Neuronal stem cell (in vitro differentiated cells): ENCODE measurements at regions not wholly inside any gene's neighbourhood (a gene's known extent, or its start where the extent isn't known, plus 50 kb on each side); places are given as distances from the start of the nearest gene placed in this dataset.

ENCODE experiments used
- DNase-seq: peaks from one replicate; pipeline ENCODE4 v3.0.0-alpha.2; 2013; ENCODE audit warnings: low spot score
- H2AFZ ChIP-seq: one replicate; pipeline ENCODE4 v1.6.1; 2013; ENCODE audit warnings: mild to moderate bottlenecking, low read length, inconsistent platforms
- H2AK5ac ChIP-seq: 2 replicates; pipeline ENCODE4 v1.6.1; 2013; ENCODE audit warnings: low read depth, mild to moderate bottlenecking, inconsistent platforms, low read length, moderate library complexity, mixed read lengths
- H2BK120ac ChIP-seq: 2 replicates; pipeline ENCODE4 v1.6.1; 2013; ENCODE audit warnings: low read depth, mild to moderate bottlenecking, inconsistent platforms, low read length, moderate library complexity, mixed read lengths
- H2BK12ac ChIP-seq: one replicate; pipeline ENCODE4 v1.6.1; 2013; ENCODE audit warnings: low read length, inconsistent platforms
- H2BK15ac ChIP-seq: 2 replicates; pipeline ENCODE4 v1.6.1; 2013; ENCODE audit warnings: mild to moderate bottlenecking, low read length, inconsistent platforms, mixed read lengths
- H2BK5ac ChIP-seq: one replicate; pipeline ENCODE4 v1.6.1; 2013; ENCODE audit warnings: inconsistent platforms, mild to moderate bottlenecking, low read length, moderate library complexity
- H3K14ac ChIP-seq: one replicate; pipeline ENCODE4 v1.6.1; 2013; ENCODE audit warnings: low read length, inconsistent platforms
- H3K18ac ChIP-seq: 2 replicates; pipeline ENCODE4 v1.6.1; 2013; ENCODE audit warnings: low read length, inconsistent platforms
- H3K23ac ChIP-seq: 2 replicates; pipeline ENCODE4 v1.6.1; 2013; ENCODE audit warnings: low read depth, mild to moderate bottlenecking, mixed read lengths, low read length, inconsistent platforms; ENCODE audit not compliant: poor library complexity
- H3K27ac ChIP-seq: replicated peaks from 3 replicates; pipeline ENCODE4 v1.5.1; 2013; ENCODE audit warnings: low read length, inconsistent platforms
- H3K27me3 ChIP-seq, 3 experiments: 2 replicates each; pipeline ENCODE4 v1.6.1; 2013; ENCODE audit warnings: low read length in 3 of 3, mild to moderate bottlenecking in 2 of 3, inconsistent platforms in 1 of 3, low read depth in 1 of 3, mixed read lengths in 1 of 3, moderate library complexity in 1 of 3; ENCODE audit not compliant: control insufficient read depth in 3 of 3, insufficient read depth in 3 of 3
- H3K36me3 ChIP-seq, 2 donors: replicated peaks in 1 of 2; 2 replicates each; pipeline ENCODE4 v1.6.1; 2013; ENCODE audit warnings: low read length in 2 of 2; ENCODE audit not compliant: control insufficient read depth in 2 of 2, insufficient read depth in 2 of 2
- H3K4ac ChIP-seq: 2 replicates; pipeline ENCODE4 v1.6.1; 2013; ENCODE audit warnings: inconsistent platforms, mild to moderate bottlenecking, low read length, moderate library complexity
- H3K4me1 ChIP-seq, 2 donors: 1 replicate in 1 of 2; 2 replicates in 1 of 2; pipeline ENCODE4 v1.6.1; 2013; ENCODE audit warnings: low read length in 2 of 2, low read depth in 1 of 2; ENCODE audit not compliant: control insufficient read depth in 2 of 2, insufficient read depth in 1 of 2
- H3K4me2 ChIP-seq: one replicate; pipeline ENCODE4 v1.6.1; 2013; ENCODE audit warnings: mild to moderate bottlenecking, low read length, inconsistent platforms; ENCODE audit not compliant: insufficient read depth, poor library complexity, severe bottlenecking
- H3K4me3 ChIP-seq, 2 donors: 2 replicates each; pipeline ENCODE4 v1.5.1; 2013; ENCODE audit warnings: low read length in 2 of 2, mild to moderate bottlenecking in 2 of 2, inconsistent platforms in 1 of 2, moderate library complexity in 1 of 2
- H3K79me1 ChIP-seq: one replicate; pipeline ENCODE4 v1.6.1; 2013; ENCODE audit warnings: low read depth, mild to moderate bottlenecking, inconsistent platforms, low read length, moderate library complexity
- H3K9ac ChIP-seq: one replicate; pipeline ENCODE4 v1.6.1; 2013; ENCODE audit warnings: mild to moderate bottlenecking, low read depth, low read length, inconsistent platforms; ENCODE audit not compliant: poor library complexity
- H3K9me3 ChIP-seq, 2 donors: replicated peaks in 1 of 2; 2 replicates each; pipeline versions ENCODE3 to v1.6.1; 2013; ENCODE audit warnings: low read length in 2 of 2, mild to moderate bottlenecking in 2 of 2, inconsistent platforms in 1 of 2, low read depth in 1 of 2, mixed read lengths in 1 of 2, moderate library complexity in 1 of 2; ENCODE audit not compliant: control insufficient read depth in 2 of 2, insufficient read depth in 1 of 2
- H4K8ac ChIP-seq: one replicate; pipeline ENCODE4 v1.6.1; 2013; ENCODE audit warnings: low read depth, mild to moderate bottlenecking, inconsistent platforms, low read length, moderate library complexity
- H4K91ac ChIP-seq: one replicate; pipeline ENCODE4 v1.6.1; 2013; ENCODE audit warnings: low read length, low read depth, mild to moderate bottlenecking, inconsistent platforms; ENCODE audit not compliant: poor library complexity
- WGBS, 2 donors: extraction: QIAGEN DNeasy Blood & Tissue Kit; methylation state at CpG; one replicate each; pipeline ENCODE4 v1.1.7; 2013; ENCODE audit warnings: missing lambda C conversion rate in 2 of 2, mixed read lengths in 1 of 2; ENCODE audit not compliant: insufficient read length in 2 of 2, insufficient replicate concordance in 1 of 2; ENCODE audit errors: extremely low coverage in 2 of 2; 5-methylcytosine and 5-hydroxymethylcytosine counted together

- Histone ChIP-seq H3K4me2 (no peak overlapping the region), H2BK120ac (no peak overlapping the region), H3K4me3 (no peak overlapping the region), H3K36me3 (no peaks in the 10 kb centered on the region), H3K79me1 (no peaks in the 10 kb centered on the region), H3K4ac (no peak overlapping the region), H3K14ac (no peak overlapping the region), H3K9me3 (no peaks in the 10 kb centered on the region), H3K27ac (no peak overlapping the region), H2AFZ (no peak overlapping the region), H2BK15ac (no peak overlapping the region), H4K8ac (no peak overlapping the region), H3K4me1 (no peaks in the 10 kb centered on the region), H3K27me3 (no peaks in the 10 kb centered on the region), H3K23ac (no peak overlapping the region), H2BK5ac (no peak overlapping the region), H4K91ac (no peak overlapping the region), H3K18ac (no peak overlapping the region), H3K9ac (no peak overlapping the region), H2AK5ac (no peak overlapping the region), H2BK12ac (no peak overlapping the region)
- no CpG with 5 or more reads among the region's 2 CpGs for WGBS, 2 donors
- no peak for DNase-seq
Observed at GRCh38 chr11:95575517-95575916, 214.1 kb downstream of the FAM76B start.

GRCh38 chr11:95571718-95572260 lies 217.8 kb downstream of the FAM76B start:
- H2BK5ac ChIP-seq = no peak overlapping the region
- no peak overlapping the region for H2BK120ac ChIP-seq
- H3K4me2 ChIP-seq = no peak overlapping the region
- H2AFZ ChIP-seq = no peak overlapping the region
- no peaks in the 10 kb centered on the region for H3K79me1 ChIP-seq
- no peaks in the 10 kb centered on the region for H3K4me1 ChIP-seq
- H2BK15ac ChIP-seq = no peak overlapping the region
- no peak overlapping the region for H3K23ac ChIP-seq
- WGBS, 2 donors = no CpG with 5 or more reads among the region's 2 CpGs
- H4K8ac ChIP-seq = no peak overlapping the region
- no peak overlapping the region for H2BK12ac ChIP-seq
- H3K4me3 ChIP-seq = no peak overlapping the region
- H3K18ac ChIP-seq = no peak overlapping the region
- no peak overlapping the region for H4K91ac ChIP-seq
- DNase-seq = no peak
- no peak overlapping the region for H3K14ac ChIP-seq
- peaks cover 0 to 2% of the 10 kb centered on the region in 2 donors for H3K36me3 ChIP-seq
- no peaks in the 10 kb centered on the region for H3K27me3 ChIP-seq
- H2AK5ac ChIP-seq = no peak overlapping the region
- H3K27ac ChIP-seq = no peak overlapping the region
- no peak overlapping the region for H3K4ac ChIP-seq
- no peak overlapping the region for H3K9ac ChIP-seq
- peaks cover 7 to 18% of the 10 kb centered on the region in 2 donors for H3K9me3 ChIP-seq

DNA sequence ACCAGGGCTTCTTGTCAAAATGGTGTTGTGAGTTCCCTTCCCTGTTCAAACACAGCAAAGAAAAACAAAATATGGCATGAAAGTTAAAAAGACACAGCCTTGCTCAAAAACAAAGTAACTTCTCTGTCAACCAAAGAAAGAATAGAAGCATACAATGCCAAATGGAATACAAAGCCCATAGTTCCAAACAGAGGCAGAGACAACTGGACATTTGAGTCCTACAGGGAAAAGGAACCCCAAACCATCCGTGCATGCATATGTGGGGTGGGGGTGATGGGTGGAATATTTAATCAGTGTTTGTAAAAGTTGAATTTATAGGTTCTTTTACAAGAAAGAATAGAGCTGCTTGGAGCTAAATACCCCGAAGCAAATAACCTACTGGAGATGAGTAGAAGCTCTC lies 218.7 kb downstream of the FAM76B start:
- Histone ChIP-seq H3K4me3 (no peak overlapping the region), H3K4ac (no peak overlapping the region), H3K79me1 (no peaks in the 10 kb centered on the region), H2BK120ac (no peak overlapping the region), H3K9ac (no peak overlapping the region), H3K27me3 (no peaks in the 10 kb centered on the region), H3K4me1 (peaks cover 3 to 5% of the 10 kb centered on the region in 2 donors), H2BK12ac (no peak overlapping the region), H2AFZ (no peak overlapping the region), H2BK5ac (no peak overlapping the region), H3K36me3 (peaks cover 0 to 2% of the 10 kb centered on the region in 2 donors), H4K8ac (no peak overlapping the region), H4K91ac (no peak overlapping the region), H3K4me2 (no peak overlapping the region), H3K23ac (no peak overlapping the region), H3K18ac (no peak overlapping the region), H3K14ac (no peak overlapping the region), H2AK5ac (no peak overlapping the region), H3K9me3 (peaks cover 7 to 18% of the 10 kb centered on the region in 2 donors), H3K27ac (no peak overlapping the region), H2BK15ac (no peak overlapping the region)
- no CpG with 5 or more reads among the region's 2 CpGs for WGBS, 2 donors
- no peak for DNase-seq

GRCh38 chr11:95569207-95569606 lies 220.4 kb downstream of the FAM76B start:
- Histone ChIP-seq H3K23ac (no peak overlapping the region), H4K91ac (no peak overlapping the region), H3K9ac (no peak overlapping the region), H2AK5ac (no peak overlapping the region), H2BK5ac (no peak overlapping the region), H3K9me3 (peaks cover 7 to 18% of the 10 kb centered on the region in 2 donors), H2BK15ac (no peak overlapping the region), H3K27ac (no peak overlapping the region), H2BK120ac (no peak overlapping the region), H3K4ac (no peak overlapping the region), H3K79me1 (no peaks in the 10 kb centered on the region), H3K4me3 (no peak overlapping the region), H4K8ac (no peak overlapping the region), H3K36me3 (peaks cover 0 to 2% of the 10 kb centered on the region in 2 donors), H3K4me2 (no peak overlapping the region), H3K18ac (no peak overlapping the region), H3K4me1 (peaks cover 5 to 10% of the 10 kb centered on the region in 2 donors), H2BK12ac (no peak overlapping the region), H3K27me3 (no peaks in the 10 kb centered on the region), H2AFZ (no peak overlapping the region), H3K14ac (no peak overlapping the region)
- DNase-seq = no peak
- no CpG with 5 or more reads among the region's 2 CpGs for WGBS, 2 donors
